Kidney (tissue), 13 donors: ENCODE measurements at regions not wholly inside any gene's neighbourhood (a gene's known extent, or its start where the extent isn't known, plus 50 kb on each side); places are given as distances from the start of the nearest gene placed in this dataset.

Source experiments
- DNase-seq, 5 donors: peaks; one replicate each; pipeline ENCODE4 v3.0.0-alpha.2; 2013 to 2020
- FAIRE-seq: peaks from 2 replicates; lab custom pipeline; 2012; peaks lifted over from hg19 to GRCh38; lab: Jason Lieb, UNC
- H3K27ac ChIP-seq, 2 donors: one replicate each; pipeline ENCODE4 v1.7.0; 2013; ENCODE audit warnings: low read depth in 2 of 2, low read length in 2 of 2, inconsistent platforms in 1 of 2
- H3K27me3 ChIP-seq: one replicate; pipeline ENCODE4 v1.7.1; 2013; ENCODE audit warnings: low read length, inconsistent platforms; ENCODE audit not compliant: control insufficient read depth, insufficient read depth
- H3K36me3 ChIP-seq, 3 donors: one replicate each; pipeline versions ENCODE4 v1.7.0 to v1.7.1; 2013; ENCODE audit warnings: low read length in 3 of 3, control low read depth in 1 of 3, inconsistent platforms in 1 of 3; ENCODE audit not compliant: insufficient read depth in 3 of 3, control insufficient read depth in 2 of 3
- H3K4me1 ChIP-seq, 3 donors: one replicate each; pipeline versions ENCODE4 v1.7.0 to v1.7.1; 2013; ENCODE audit warnings: low read length in 3 of 3, inconsistent platforms in 1 of 3, low read depth in 1 of 3; ENCODE audit not compliant: control insufficient read depth in 2 of 3, insufficient read depth in 2 of 3
- H3K4me3 ChIP-seq, 3 donors: one replicate each; pipeline versions ENCODE4 v1.7.0 to v1.8.1; 2013; ENCODE audit warnings: low read length in 3 of 3, control low read depth in 1 of 3, inconsistent platforms in 1 of 3
- H3K9ac ChIP-seq, 3 donors: one replicate each; pipeline versions ENCODE4 v1.7.0 to v1.7.1; 2013; ENCODE audit warnings: low read length in 3 of 3, control low read depth in 1 of 3, inconsistent platforms in 1 of 3
- H3K9me3 ChIP-seq, 3 donors: one replicate each; pipeline versions ENCODE4 v1.7.0 to v1.7.1; 2013; ENCODE audit warnings: low read length in 3 of 3, control low read depth in 1 of 3, inconsistent platforms in 1 of 3; ENCODE audit not compliant: control insufficient read depth in 2 of 3, insufficient read depth in 1 of 3
- CTCF ChIP-seq: IDR thresholded peaks from 3 replicates; pipeline ENCODE4 v1.5.1; 2012; ENCODE audit warnings: mild to moderate bottlenecking, moderate library complexity, borderline replicate concordance; ENCODE audit not compliant: insufficient read depth; ENCODE audit errors: extremely low read depth
- intact Hi-C: fragments of 100-400 bp; cut with DNase I; formaldehyde crosslinking; loops from one replicate; pipeline ENCODE4 v1.11.1; 2022
- donor health status: control.
- donor health status: control.
- donor health status: control.
- donor health status: control.
- donor health status: control.
- donor health status: DM: yes; HTN: yes; CAD: no.
- donor health status: Normal renal cell carcinoma (clear cell type).

GRCh38 chr7:41334071-41334862 is 368.6 kb downstream of the INHBA start:
- Histone ChIP-seq H3K9me3 (no peaks in the 10 kb centered on the region), H3K4me3 (no peak overlapping the region), H3K27ac (no peak overlapping the region), H3K4me1 (no peaks in the 10 kb centered on the region), H3K9ac (no peak overlapping the region), H3K27me3 (no peaks in the 10 kb centered on the region), H3K36me3 (no peaks in the 10 kb centered on the region)
- FAIRE-seq (no peak), DNase-seq (no peak)
- TF ChIP-seq CTCF, result no peak
- intact Hi-C loops, result no loop called here

- Histone ChIP-seq H3K4me1 (no peaks in the 10 kb centered on the region), H3K9me3 (no peaks in the 10 kb centered on the region), H3K27ac (no peak overlapping the region), H3K9ac (no peak overlapping the region), H3K4me3 (no peak overlapping the region), H3K27me3 (no peaks in the 10 kb centered on the region), H3K36me3 (no peaks in the 10 kb centered on the region)
- intact Hi-C loops, result no loop called here
- no peak for DNase-seq
- no peak for FAIRE-seq
- no peak for TF ChIP-seq CTCF
Measured at GRCh38 chr7:41333511-41333910, 369.4 kb downstream of the INHBA start.

DNA sequence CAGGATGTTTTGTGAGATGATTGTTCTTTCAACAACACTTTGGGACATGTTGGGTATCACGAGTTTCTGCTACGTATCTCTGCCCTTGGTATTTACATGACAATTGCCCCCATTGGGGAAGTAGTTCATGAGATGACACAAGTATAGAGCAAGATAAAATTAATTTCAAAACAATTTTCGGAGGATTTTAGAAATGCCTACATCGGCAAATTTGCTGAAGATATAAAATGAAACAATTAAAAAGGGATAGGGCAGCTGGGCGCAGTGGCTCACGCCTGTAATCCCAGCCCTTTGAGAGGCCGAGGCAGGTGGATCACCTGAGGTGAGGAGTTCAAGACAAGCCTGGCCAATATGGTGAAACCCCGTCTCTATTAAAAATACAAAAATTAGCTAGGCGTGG is 371.7 kb downstream of the INHBA start:
- no peak for TF ChIP-seq CTCF
- Histone ChIP-seq H3K27ac (no peak overlapping the region), H3K9me3 (no peaks in the 10 kb centered on the region), H3K9ac (no peak overlapping the region), H3K27me3 (no peaks in the 10 kb centered on the region), H3K4me3 (no peak overlapping the region), H3K36me3 (no peaks in the 10 kb centered on the region), H3K4me1 (no peaks in the 10 kb centered on the region)
- intact Hi-C loops, result no loop called here
- DNase-seq (no peak), FAIRE-seq (no peak)
